GM12892 (cell line): ENCODE measurements at regions not wholly inside any gene's neighbourhood (a gene's known extent, or its start where the extent isn't known, plus 50 kb on each side); places are given as distances from the start of the nearest gene placed in this dataset.

Experiments used
- DNase-seq: peaks from one replicate; pipeline ENCODE4 v3.0.0; 2011; ENCODE audit not compliant: insufficient read length
- FAIRE-seq: peaks from 2 replicates; lab custom pipeline; 2011; peaks lifted over from hg19 to GRCh38; lab: Jason Lieb, UNC
- POLR2A ChIP-seq: IDR thresholded peaks from 2 replicates; pipeline ENCODE4 v1.6.1; 2011; ENCODE audit warnings: low read depth, low read length, control low read depth
- POLR2AphosphoS5 ChIP-seq: IDR thresholded peaks from 2 replicates; pipeline ENCODE4 v1.6.1; 2011; ENCODE audit warnings: low read depth, low read length, control low read depth
- TAF1 ChIP-seq: IDR thresholded peaks from 2 replicates; pipeline ENCODE4 v1.6.1; 2011; ENCODE audit warnings: low read depth, mild to moderate bottlenecking, control low read depth, low read length, borderline replicate concordance

DNA sequence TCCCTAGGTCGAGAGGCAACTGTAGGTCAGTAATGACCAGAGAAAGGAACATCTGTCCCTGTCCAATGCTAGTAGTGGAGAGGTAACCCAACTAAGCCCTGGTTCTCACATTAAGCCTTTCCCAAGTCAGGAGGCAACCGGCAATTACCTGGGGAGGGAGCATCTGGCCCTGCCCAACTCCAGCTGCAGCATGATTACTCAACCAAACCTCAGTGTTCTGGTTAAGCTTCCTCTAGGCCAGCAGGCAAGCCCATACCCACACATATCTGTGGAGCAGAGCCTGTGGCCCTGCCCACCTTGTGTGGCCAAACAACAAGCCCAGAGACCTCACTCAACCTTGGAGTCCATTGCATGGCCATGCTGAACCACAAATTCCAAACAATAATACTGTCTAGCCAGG, 220.8 kb upstream of the SLC24A2 start:
- no peak for TF ChIP-seq POLR2A
- TF ChIP-seq POLR2AphosphoS5: no peak
- TF ChIP-seq TAF1: no peak
- no peak for DNase-seq
- FAIRE-seq: no peak

DNA sequence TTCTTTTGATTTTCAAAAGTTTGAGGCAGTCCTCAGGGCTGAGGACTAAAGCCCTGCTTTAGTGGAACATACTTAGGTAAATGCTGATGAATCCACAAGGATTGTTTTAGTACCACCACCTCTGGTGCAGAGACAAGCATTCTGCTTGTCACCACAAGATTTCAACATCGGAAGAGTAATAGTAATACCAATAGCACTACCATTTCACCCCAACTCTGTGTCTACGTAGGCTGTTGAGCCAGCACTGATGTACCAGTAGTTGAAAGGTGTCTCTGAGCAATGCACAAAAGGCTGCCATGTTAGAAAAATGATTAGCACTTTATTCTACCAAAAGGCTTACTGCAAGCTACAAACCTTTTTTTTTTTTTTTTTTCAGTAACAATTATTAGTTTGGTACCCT, 213.2 kb upstream of the SLC24A2 start:
- DNase-seq: no peak
- no peak for TF ChIP-seq TAF1
- TF ChIP-seq POLR2AphosphoS5: no peak
- TF ChIP-seq POLR2A: no peak
- FAIRE-seq: no peak

- TF ChIP-seq POLR2A (no peak), POLR2AphosphoS5 (no peak), TAF1 (no peak)
- DNase-seq: no peak
- no peak for FAIRE-seq
These were observed 212.2 kb upstream of the SLC24A2 start for GRCh38 chr9:20001058-20001457.

DNA sequence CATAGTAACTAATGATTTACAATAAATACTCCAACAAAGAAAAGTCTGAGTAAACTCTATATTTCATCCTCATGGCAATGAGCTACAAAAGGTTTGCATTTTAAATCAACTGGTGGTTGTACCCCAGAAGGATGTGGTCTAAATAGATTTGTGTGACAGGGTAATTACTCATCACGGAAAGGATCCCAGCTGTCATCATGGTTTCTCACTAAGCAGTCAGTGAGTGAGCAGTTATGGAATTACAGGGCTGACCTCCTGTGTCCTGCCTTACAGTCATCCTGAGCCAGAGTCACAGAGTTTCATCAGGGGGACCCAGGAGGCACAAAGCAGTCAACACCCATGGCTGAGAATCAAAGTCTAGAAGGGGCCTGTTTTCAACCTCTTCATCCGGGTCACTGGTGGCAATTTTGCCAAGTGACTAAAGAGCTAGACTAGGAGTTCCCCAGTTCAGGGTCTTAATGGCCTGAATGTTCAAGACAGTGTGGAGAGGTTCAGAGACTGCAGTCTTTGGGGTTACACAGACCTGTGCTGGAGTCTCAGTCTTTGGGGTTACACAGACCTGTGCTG, 210.7 kb upstream of the SLC24A2 start:
- FAIRE-seq (peak; percentile 89), DNase-seq (no peak)
- no peak for TF ChIP-seq POLR2A
- TF ChIP-seq POLR2AphosphoS5: no peak

DNA sequence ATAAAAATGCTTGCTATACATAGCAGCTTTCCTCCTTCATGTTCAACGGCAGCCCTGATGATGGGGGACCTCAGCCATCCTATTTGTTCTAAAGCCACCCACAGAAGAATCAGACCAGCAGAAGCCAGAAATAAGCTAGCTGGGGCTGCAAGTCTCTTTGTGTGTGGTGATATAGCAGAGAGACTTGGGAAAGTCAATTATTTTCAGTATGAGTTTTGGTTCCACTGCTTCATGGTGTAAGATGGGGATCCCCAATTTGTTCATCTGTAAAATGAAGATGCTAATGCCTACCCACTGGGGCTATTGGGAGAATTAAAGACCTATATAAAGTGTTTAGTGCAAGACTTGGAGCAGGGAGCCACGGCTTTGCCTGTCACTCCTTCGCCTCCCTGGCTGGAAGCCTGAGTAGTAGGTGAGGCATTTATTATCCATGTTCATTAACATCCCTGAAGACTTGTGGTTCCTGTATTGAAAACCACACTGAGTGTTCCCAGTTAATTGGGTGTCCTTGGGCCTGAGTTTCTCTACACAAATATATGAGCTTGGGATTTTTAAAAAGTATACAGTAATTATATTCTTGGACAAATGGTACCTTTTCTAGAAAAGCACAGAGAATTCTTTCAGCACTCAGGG, 210.1 kb upstream of the SLC24A2 start:
- TF ChIP-seq POLR2A (no peak), POLR2AphosphoS5 (no peak), TAF1 (no peak)
- DNase-seq: no peak
- peak; percentile 73 for FAIRE-seq

- DNase-seq (no peak), FAIRE-seq (peak; percentile 54)
- TF ChIP-seq POLR2AphosphoS5: no peak
These were observed 209.3 kb upstream of the SLC24A2 start for GRCh38 chr9:19998153-19998552.

- FAIRE-seq (no peak), DNase-seq (no peak)
- TF ChIP-seq TAF1: no peak
- TF ChIP-seq POLR2AphosphoS5: no peak
- no peak for TF ChIP-seq POLR2A
These were observed 206.8 kb upstream of the SLC24A2 start for GRCh38 chr9:19995619-19996018.

GRCh38 chr9:19994296-19994695, 205.5 kb upstream of the SLC24A2 start:
- TF ChIP-seq POLR2A (no peak), TAF1 (no peak), POLR2AphosphoS5 (no peak)
- no peak for DNase-seq
- no peak for FAIRE-seq

DNA sequence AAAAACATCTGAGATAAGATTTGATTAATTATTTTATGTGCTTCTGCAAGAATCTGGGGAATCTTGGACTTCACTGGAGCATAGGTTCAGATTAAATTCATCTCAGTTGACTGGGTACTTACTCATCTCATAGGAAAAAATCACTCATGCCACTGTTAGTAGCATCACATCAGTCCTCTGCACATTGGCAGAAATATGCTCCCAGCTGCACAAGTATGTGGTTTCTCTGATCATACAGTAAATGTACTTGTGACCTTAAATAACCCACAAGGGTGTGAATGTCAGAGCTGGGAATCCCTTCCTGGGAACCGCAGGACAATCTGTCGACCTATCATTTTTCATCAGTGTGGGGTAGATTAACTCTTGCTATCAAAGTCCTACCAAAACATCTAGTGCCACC, 203.7 kb upstream of the SLC24A2 start:
- DNase-seq: no peak
- TF ChIP-seq TAF1 (no peak), POLR2AphosphoS5 (no peak), POLR2A (no peak)
- no peak for FAIRE-seq

DNA sequence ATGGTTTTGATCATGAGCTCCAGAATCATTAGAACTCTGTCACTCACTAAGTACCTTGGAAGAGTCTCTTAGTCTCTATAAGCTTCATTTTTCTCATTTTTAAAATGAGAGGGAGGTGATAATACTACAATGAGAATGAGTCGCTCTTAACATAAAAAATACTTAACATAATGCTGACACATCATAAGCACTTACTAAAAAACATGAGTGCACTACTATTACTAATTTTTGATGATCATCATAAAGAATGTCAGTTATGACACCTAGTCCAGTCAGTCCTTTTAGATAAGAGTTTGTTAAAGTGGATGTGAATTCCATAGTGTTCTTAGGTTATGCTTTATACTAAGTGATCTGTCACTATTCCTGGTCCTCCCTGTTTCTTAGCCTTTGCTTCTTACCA, 200.4 kb upstream of the SLC24A2 start:
- DNase-seq (no peak), FAIRE-seq (no peak)
- no peak for TF ChIP-seq POLR2A
- TF ChIP-seq POLR2AphosphoS5: no peak
- TF ChIP-seq TAF1: no peak

GRCh38 chr9:19988281-19988680, 199.4 kb upstream of the SLC24A2 start:
- TF ChIP-seq POLR2AphosphoS5 (no peak), POLR2A (no peak), TAF1 (no peak)
- DNase-seq (no peak), FAIRE-seq (no peak)

DNA sequence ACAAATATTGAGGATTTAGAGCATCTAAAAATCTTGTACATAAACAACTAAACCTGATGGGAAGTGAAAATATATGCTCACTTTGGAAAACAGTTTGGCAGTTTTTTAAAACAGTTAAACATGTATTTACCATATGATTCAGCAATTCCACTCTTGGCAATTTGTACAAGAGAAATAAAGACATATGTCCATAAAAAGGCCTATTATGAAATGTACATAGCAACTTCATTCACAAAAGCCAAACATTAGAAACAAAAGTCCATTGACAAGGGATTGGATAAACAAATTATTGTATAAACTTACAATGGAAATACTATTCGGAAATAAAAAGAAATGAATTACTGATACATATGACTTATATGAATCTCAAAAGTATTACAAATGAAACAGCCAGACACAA, 196.2 kb upstream of the SLC24A2 start:
- TF ChIP-seq TAF1: no peak
- no peak for TF ChIP-seq POLR2A
- TF ChIP-seq POLR2AphosphoS5: no peak
- FAIRE-seq: no peak
- no peak for DNase-seq
